Fibroblast of lung (primary cell): ENCODE measurements at regions not wholly inside any gene's neighbourhood (a gene's known extent, or its start where the extent isn't known, plus 50 kb on each side); places are given as distances from the start of the nearest gene placed in this dataset.
A peak's percentile ranks its signal among the peaks of the same experiment; 100 is the strongest.

Experiments
- DNase-seq, 2 donors: peaks; one replicate each; pipeline versions ENCODE4 v3.0.0 to v3.0.0-alpha.2; 2010; ENCODE audit warnings: low read depth in 2 of 2
- H2AFZ ChIP-seq: 2 replicates; pipeline ENCODE4 v1.5.1; 2012; ENCODE audit warnings: low read length, control low read depth, inconsistent platforms
- H3K27ac ChIP-seq: 2 replicates; pipeline ENCODE4 v1.5.1; 2011; ENCODE audit warnings: low read length, control low read depth; ENCODE audit not compliant: insufficient read depth
- H3K27me3 ChIP-seq: 2 replicates; pipeline ENCODE4 v1.5.1; 2011; ENCODE audit warnings: mild to moderate bottlenecking, low read length; ENCODE audit not compliant: control insufficient read depth, insufficient read depth
- H3K36me3 ChIP-seq: 2 replicates; pipeline ENCODE4 v1.5.1; 2011; ENCODE audit warnings: low read length; ENCODE audit not compliant: control insufficient read depth, insufficient read depth
- H3K4me1 ChIP-seq: 2 replicates; pipeline ENCODE4 v1.5.1; 2011; ENCODE audit warnings: low read length; ENCODE audit not compliant: control insufficient read depth, insufficient read depth; ENCODE audit errors: extremely low read depth
- H3K4me2 ChIP-seq: 2 replicates; pipeline ENCODE4 v1.5.1; 2011; ENCODE audit warnings: low read length, control low read depth; ENCODE audit not compliant: insufficient read depth; ENCODE audit errors: extremely low read depth
- H3K4me3 ChIP-seq, 4 experiments: fragments of 200-600 bp in 1 of 4; sonication (generic) in 1 of 4; replicated peaks in 1 of 4; 2 replicates each; pipeline ENCODE4 v1.5.1; 2011 to 2016; ENCODE audit warnings: low read length in 4 of 4, low read depth in 3 of 4, mild to moderate bottlenecking in 3 of 4, control low read depth in 2 of 4, inconsistent platforms in 1 of 4, mixed read lengths in 1 of 4; ENCODE audit not compliant: insufficient read depth in 1 of 4; ENCODE audit errors: control extremely low read depth in 1 of 4
- H3K79me2 ChIP-seq: 2 replicates; pipeline ENCODE4 v1.5.1; 2012; ENCODE audit warnings: mild to moderate bottlenecking, low read length, inconsistent platforms; ENCODE audit not compliant: control insufficient read depth, insufficient read depth
- H3K9ac ChIP-seq: 2 replicates; pipeline ENCODE4 v1.5.1; 2011; ENCODE audit warnings: mild to moderate bottlenecking, low read length, control low read depth; ENCODE audit not compliant: insufficient read depth
- H3K9me3 ChIP-seq: 2 replicates; pipeline ENCODE4 v1.5.1; 2012; ENCODE audit warnings: low read depth, low read length; ENCODE audit not compliant: control insufficient read depth, insufficient read depth
- H4K20me1 ChIP-seq: 2 replicates; pipeline ENCODE4 v1.5.1; 2011; ENCODE audit warnings: low read length; ENCODE audit not compliant: control insufficient read depth, insufficient read depth; ENCODE audit errors: extremely low read depth
- EZH2 ChIP-seq: IDR thresholded peaks from 2 replicates; pipeline ENCODE4 v1.5.1; 2012; ENCODE audit warnings: low read length, control low read depth, mild to moderate bottlenecking; ENCODE audit errors: missing control alignments
- TF ChIP-seq, protein P1 (sequence below), 2 donors: IDR thresholded peaks in 1 of 2; conservative IDR thresholded peaks in 1 of 2; 1 replicate in 1 of 2; 2 replicates in 1 of 2; pipeline ENCODE4 v1.5.1; 2011 to 2012; ENCODE audit warnings: low read length in 2 of 2, control low read depth in 1 of 2, inconsistent platforms in 1 of 2, low read depth in 1 of 2, mild to moderate bottlenecking in 1 of 2

DNA sequence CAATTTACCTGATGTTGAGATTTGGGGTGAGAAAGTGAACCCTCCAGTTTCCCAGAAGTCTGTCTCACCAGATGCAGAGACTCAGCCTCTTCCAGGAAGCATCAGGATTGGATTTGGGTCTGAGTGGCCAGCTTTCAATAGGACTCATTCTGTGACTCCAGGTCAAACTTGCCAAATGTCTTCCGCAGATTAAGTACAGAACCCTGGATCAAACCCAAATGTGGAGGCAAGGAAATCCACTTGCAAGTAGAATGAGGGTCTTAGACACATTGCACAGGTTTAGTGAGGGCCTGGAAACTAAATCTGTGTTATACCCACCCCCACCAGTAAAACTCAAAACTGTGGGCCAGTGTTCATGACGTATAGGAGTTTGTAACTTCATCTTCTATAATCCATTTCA, 372.2 kb upstream of the MGMT start:
- Histone ChIP-seq H3K4me1 (peaks cover 5% of the 10 kb centered on the region), H3K36me3 (no peaks in the 10 kb centered on the region), H3K9me3 (no peaks in the 10 kb centered on the region), H3K27me3 (no peaks in the 10 kb centered on the region), H3K4me2 (no peak overlapping the region), H3K27ac (no peak overlapping the region), H3K9ac (no peak overlapping the region), H4K20me1 (no peaks in the 10 kb centered on the region), H3K79me2 (no peaks in the 10 kb centered on the region), H3K4me3 (no peak overlapping the region), H2AFZ (no peak overlapping the region)
- TF ChIP-seq EZH2 = no peak
- TF ChIP-seq, protein P1, sequence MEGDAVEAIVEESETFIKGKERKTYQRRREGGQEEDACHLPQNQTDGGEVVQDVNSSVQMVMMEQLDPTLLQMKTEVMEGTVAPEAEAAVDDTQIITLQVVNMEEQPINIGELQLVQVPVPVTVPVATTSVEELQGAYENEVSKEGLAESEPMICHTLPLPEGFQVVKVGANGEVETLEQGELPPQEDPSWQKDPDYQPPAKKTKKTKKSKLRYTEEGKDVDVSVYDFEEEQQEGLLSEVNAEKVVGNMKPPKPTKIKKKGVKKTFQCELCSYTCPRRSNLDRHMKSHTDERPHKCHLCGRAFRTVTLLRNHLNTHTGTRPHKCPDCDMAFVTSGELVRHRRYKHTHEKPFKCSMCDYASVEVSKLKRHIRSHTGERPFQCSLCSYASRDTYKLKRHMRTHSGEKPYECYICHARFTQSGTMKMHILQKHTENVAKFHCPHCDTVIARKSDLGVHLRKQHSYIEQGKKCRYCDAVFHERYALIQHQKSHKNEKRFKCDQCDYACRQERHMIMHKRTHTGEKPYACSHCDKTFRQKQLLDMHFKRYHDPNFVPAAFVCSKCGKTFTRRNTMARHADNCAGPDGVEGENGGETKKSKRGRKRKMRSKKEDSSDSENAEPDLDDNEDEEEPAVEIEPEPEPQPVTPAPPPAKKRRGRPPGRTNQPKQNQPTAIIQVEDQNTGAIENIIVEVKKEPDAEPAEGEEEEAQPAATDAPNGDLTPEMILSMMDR (conservative IDR thresholded peaks at IDR 0.05 in 1 of 2, IDR thresholded peaks at IDR 0.05 in 1 of 2; ENCODE audit: low read depth in 1 of 2, low read length in 2 of 2) = no peak
- no peak for DNase-seq

DNA sequence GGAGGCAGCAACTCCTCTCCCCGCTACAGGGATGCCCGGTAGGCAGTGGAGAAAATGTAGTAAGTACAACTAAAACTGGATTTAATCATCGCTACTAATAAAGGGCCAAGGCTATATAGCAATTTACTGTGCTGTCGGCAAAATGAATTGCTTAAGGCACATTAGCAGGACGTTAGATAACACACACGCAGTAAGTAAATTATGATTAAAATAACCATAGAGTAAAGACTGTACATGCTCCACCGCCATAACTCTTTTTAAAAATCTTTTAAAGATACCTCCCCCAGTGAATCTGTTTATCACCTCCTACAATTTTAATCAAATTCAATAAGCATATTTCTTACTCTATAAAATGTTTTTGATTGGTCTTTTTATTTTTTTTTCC, 371.4 kb upstream of the MGMT start:
- Histone ChIP-seq H4K20me1 (no peaks in the 10 kb centered on the region), H2AFZ (no peak overlapping the region), H3K4me1 (peaks cover 5% of the 10 kb centered on the region), H3K4me3 (no peak overlapping the region), H3K4me2 (no peak overlapping the region), H3K36me3 (no peaks in the 10 kb centered on the region), H3K79me2 (no peaks in the 10 kb centered on the region), H3K27ac (no peak overlapping the region), H3K27me3 (no peaks in the 10 kb centered on the region), H3K9ac (no peak overlapping the region), H3K9me3 (no peaks in the 10 kb centered on the region)
- TF ChIP-seq, protein P1 (conservative IDR thresholded peaks at IDR 0.05 in 1 of 2, IDR thresholded peaks at IDR 0.05 in 1 of 2; ENCODE audit: low read depth in 1 of 2, low read length in 2 of 2) = no peak
- no peak for TF ChIP-seq EZH2
- DNase-seq = no peak

DNA sequence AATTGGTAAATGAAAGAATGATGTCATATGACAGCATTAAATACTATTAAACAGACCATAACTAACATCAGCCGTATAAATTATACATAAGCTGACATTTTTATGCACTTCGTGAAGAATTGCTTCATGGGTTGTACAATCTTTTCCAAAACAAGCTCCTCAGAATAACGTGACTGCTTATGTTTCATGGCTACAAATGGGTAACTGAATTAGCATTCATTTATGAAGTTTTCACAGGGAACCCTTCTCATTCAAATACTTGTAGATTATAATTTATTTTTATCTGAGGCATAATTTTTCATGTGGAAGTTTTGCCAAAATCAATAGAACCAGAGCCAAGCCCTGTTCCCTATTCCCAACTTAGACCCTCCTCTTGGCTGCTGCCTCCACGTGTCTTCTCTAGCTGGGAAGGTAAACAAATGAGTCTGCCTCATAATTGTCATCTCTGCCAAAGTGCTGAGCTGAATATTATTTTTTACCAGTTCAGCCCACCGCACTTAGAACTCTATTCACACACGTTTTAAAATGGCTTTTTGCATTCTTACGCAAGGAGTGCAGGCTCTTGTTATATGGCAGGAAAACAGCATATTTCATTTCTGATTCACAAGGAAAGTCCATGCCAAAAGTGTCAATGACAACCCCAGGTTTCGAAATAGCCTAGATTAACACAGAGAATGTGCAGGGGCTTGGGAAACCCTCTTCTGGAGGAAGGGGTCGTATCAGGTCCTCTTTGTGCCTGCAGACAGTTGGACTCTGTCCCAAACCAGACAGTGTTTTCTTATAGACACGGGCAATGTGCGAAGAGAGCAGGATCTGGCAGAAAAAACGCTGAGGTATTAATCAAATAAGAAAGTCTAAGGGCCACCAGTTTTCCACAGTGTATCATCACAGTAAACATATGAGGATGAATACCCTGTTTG, 370.7 kb upstream of the MGMT start:
- DNase-seq = peak; percentile 14 to 100
- no peak for TF ChIP-seq EZH2
- TF ChIP-seq, protein P1 (conservative IDR thresholded peaks at IDR 0.05 in 1 of 2, IDR thresholded peaks at IDR 0.05 in 1 of 2; ENCODE audit: low read depth in 1 of 2, low read length in 2 of 2) = no peak
- no peaks in the 10 kb centered on the region for H3K27me3 ChIP-seq
- H3K4me2 ChIP-seq = peak overlapping the region; percentile 64
- no peaks in the 10 kb centered on the region for H3K36me3 ChIP-seq
- peaks cover 5% of the 10 kb centered on the region for H3K4me1 ChIP-seq
- no peak overlapping the region for H3K4me3 ChIP-seq
- H2AFZ ChIP-seq = no peak overlapping the region
- no peak overlapping the region for H3K9ac ChIP-seq
- no peaks in the 10 kb centered on the region for H3K9me3 ChIP-seq
- H3K79me2 ChIP-seq = no peaks in the 10 kb centered on the region
- no peaks in the 10 kb centered on the region for H4K20me1 ChIP-seq
- no peak overlapping the region for H3K27ac ChIP-seq
